IPS-20b (cell line): ENCODE measurements at regions not wholly inside any gene's neighbourhood (a gene's known extent, or its start where the extent isn't known, plus 50 kb on each side); places are given as distances from the start of the nearest gene placed in this dataset.

Experiments
- H3K27ac ChIP-seq: one replicate; pipeline ENCODE4 v1.5.1; 2013; ENCODE audit warnings: low read length
- H3K27me3 ChIP-seq: 2 replicates; pipeline ENCODE4 v1.6.1; 2013; ENCODE audit warnings: mild to moderate bottlenecking, low read length, inconsistent platforms; ENCODE audit not compliant: insufficient read depth
- H3K36me3 ChIP-seq: 2 replicates; pipeline ENCODE4 v1.6.1; 2013; ENCODE audit warnings: low read depth, mild to moderate bottlenecking, inconsistent platforms, low read length, moderate library complexity; ENCODE audit not compliant: insufficient read depth
- H3K4me1 ChIP-seq: 2 replicates; pipeline ENCODE4 v1.6.1; 2013; ENCODE audit warnings: mild to moderate bottlenecking, control low read depth, inconsistent platforms, low read length, moderate library complexity; ENCODE audit not compliant: insufficient read depth
- H3K4me3 ChIP-seq: 2 replicates; pipeline ENCODE4 v1.5.1; 2013; ENCODE audit warnings: mild to moderate bottlenecking, low read length, inconsistent platforms
- H3K9ac ChIP-seq: 2 replicates; pipeline ENCODE4 v1.6.1; 2013; ENCODE audit warnings: low read depth, mild to moderate bottlenecking, inconsistent platforms, low read length, moderate library complexity
- H3K9me3 ChIP-seq: 2 replicates; pipeline ENCODE4 v1.6.1; 2013; ENCODE audit warnings: mild to moderate bottlenecking, low read depth, low read length, inconsistent platforms; ENCODE audit not compliant: insufficient read depth

DNA sequence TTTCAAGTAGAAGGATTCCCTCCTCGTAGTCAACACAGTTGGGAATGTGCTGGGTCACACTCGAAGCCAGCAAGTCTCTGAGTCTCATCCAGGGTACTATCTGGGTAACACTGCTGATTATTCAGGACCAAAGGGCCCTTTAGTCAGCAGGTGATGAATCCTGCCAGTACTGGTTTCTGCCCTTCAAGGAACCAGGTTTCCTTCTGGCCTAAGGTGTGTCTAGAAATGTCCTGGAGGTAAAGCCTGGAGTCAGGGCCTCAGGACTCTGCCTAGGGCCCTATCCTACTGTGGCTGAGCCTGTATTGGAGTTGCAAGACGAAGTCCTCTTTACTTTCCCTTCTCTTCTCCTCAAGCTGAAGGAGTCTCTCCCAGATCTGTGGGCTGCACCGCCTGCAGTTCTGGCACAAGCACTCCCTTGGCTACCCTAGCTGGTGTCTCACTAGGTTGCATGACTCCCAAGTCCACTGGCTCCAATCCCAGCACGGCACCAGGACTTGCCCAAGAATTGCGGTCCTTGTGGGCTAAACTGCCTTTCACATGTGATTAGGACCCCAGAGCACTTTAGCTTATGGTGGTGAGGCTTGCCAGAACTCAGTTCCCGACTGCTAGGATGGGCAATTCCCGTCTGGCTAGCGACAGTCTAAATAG, 193.7 kb upstream of the PDE3A start:
- Histone ChIP-seq H3K4me3 (no peak overlapping the region), H3K27me3 (no peaks in the 10 kb centered on the region)

DNA sequence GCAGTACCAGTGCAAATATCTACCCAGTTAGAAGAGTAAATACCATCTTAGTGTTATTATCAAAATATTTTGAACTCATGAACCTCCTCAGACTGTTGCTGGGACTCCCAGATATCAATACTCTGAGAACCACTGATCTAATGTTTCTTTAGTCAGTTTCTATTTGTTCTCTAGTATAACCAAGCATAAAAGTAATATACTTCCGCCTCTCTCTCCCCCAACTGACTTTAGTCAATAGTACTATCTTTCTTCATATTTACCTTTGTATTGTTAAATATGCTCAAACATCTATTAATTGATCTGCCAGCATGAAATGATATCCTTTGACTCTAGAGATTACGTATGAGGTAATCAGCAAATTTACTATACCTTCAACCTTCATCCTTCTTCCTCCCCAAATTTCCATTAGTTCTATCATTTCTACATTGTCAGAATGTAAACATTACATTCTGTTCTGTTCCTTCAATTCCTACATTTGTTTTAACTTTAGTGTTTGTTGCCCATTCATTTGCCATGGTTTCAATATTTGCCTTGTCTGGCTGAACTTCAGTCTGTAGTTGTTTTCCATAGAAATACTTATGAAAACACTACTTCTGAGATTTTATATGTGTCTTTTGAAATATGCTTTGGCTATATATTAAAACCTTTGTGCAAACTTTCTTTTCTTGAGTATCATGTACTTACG, 192.5 kb upstream of the PDE3A start:
- Histone ChIP-seq H3K27me3 (no peaks in the 10 kb centered on the region), H3K36me3 (no peaks in the 10 kb centered on the region), H3K27ac (no peak overlapping the region), H3K4me3 (no peak overlapping the region), H3K4me1 (no peaks in the 10 kb centered on the region), H3K9me3 (no peaks in the 10 kb centered on the region), H3K9ac (no peak overlapping the region)

More for the DNA sequence above, 193.7 kb upstream of the PDE3A start:
- H3K4me1 ChIP-seq = no peaks in the 10 kb centered on the region
- no peak overlapping the region for H3K27ac ChIP-seq
- H3K36me3 ChIP-seq = no peaks in the 10 kb centered on the region
- H3K9me3 ChIP-seq = no peaks in the 10 kb centered on the region
- H3K9ac ChIP-seq = no peak overlapping the region

DNA sequence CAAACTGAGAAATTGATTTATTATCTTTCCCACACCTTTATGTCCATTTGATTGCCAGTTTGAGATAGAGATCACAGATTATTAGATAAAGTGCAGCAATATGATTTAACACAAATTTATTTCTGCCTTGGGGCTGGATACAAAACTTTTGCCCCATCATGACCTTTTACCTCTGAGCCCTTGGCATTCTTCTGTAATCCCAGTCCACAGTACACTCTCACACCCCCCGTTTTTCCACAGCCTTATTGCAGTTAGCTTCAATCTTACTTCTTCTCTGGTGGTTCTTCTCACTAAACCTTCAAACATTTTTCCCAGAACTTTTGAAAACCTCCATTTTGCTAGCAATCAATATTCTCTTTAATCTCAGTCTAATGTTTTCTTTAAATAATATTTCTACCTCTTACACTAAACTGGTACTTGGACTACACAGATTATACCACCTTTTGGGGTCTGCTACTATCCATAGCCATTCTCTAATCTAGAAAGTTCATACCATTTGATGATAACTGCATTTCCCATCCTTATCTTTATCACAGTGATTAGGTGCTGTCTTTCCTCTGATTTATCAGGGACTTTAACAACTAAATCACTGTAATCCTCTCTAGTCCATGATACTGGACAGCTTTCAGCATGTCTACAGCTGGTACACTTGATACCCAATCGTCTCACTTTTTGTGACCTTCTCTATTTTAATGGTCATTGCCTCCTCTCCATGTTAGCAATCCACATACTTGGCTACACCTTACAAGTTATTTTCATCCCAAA, 186.7 kb upstream of the PDE3A start:
- Histone ChIP-seq H3K9ac (no peak overlapping the region), H3K9me3 (no peaks in the 10 kb centered on the region), H3K4me3 (no peak overlapping the region), H3K27me3 (no peaks in the 10 kb centered on the region), H3K4me1 (no peaks in the 10 kb centered on the region), H3K27ac (no peak overlapping the region), H3K36me3 (no peaks in the 10 kb centered on the region)

DNA sequence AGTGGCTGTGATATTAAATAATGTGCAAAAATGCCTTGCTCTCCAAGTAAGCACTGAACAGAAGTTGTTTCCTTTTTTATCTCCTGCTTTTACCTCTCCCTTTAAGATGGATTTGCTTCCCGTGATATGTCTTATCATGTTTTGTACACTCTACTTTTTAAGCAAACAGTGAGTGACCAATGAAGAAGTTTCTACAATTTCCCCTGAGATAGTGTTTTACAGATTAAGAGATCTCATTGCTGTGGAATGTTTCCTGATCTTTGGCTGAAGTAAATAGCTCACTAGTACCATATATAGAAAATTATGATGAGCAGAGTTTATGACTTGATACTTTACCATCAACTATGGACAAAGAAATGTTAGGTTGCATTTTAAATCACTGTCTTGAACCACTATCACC, 184.8 kb upstream of the PDE3A start:
- Histone ChIP-seq H3K4me3 (no peak overlapping the region), H3K27ac (no peak overlapping the region), H3K9me3 (no peaks in the 10 kb centered on the region), H3K4me1 (no peaks in the 10 kb centered on the region), H3K36me3 (no peaks in the 10 kb centered on the region), H3K9ac (no peak overlapping the region), H3K27me3 (no peaks in the 10 kb centered on the region)

DNA sequence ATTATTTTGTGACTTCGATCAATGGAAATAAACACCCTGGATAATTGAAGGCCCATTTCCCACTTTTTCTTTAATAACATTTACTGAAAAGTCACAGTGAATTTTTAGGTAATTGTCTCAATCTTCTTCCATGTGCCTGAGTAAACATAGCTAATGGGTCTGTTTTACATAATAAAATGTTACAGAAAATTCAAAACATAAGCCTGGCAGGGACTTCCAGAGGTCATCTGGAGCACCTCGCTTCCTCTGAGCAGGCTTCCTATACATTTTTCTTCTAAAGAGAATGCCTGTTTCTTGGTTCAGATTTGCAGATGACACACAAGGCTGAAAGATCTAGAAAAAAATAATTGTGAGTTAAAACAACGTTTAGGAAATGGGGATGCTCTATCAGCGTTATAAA, 183.8 kb upstream of the PDE3A start:
- Histone ChIP-seq H3K27me3 (no peaks in the 10 kb centered on the region), H3K36me3 (no peaks in the 10 kb centered on the region)

DNA sequence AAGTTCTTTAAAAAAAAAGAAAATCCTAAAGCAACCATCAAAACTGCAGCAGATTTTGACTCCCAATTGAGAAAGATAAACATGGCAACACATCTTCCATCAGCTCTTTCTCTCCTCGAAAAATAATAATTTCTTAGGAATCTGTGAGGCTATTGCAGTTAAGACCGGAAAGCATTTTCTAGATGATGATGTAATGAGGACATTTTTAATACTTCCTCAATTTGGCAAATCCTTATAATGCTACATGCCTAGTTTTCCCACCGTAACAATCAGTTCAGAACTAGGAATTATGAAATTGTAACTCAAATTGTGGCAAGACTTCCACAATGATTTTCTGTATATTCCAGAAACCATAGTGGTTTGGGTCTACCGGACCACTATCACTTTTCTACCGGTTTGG, 180.9 kb upstream of the PDE3A start:
- Histone ChIP-seq H3K9me3 (no peaks in the 10 kb centered on the region), H3K9ac (no peak overlapping the region), H3K27me3 (no peaks in the 10 kb centered on the region), H3K4me1 (no peaks in the 10 kb centered on the region), H3K36me3 (no peaks in the 10 kb centered on the region), H3K4me3 (no peak overlapping the region), H3K27ac (no peak overlapping the region)

More for the DNA sequence above, 183.8 kb upstream of the PDE3A start:
- no peak overlapping the region for H3K9ac ChIP-seq
- H3K4me1 ChIP-seq = no peaks in the 10 kb centered on the region
- H3K9me3 ChIP-seq = no peaks in the 10 kb centered on the region
- no peak overlapping the region for H3K4me3 ChIP-seq
- H3K27ac ChIP-seq = no peak overlapping the region

DNA sequence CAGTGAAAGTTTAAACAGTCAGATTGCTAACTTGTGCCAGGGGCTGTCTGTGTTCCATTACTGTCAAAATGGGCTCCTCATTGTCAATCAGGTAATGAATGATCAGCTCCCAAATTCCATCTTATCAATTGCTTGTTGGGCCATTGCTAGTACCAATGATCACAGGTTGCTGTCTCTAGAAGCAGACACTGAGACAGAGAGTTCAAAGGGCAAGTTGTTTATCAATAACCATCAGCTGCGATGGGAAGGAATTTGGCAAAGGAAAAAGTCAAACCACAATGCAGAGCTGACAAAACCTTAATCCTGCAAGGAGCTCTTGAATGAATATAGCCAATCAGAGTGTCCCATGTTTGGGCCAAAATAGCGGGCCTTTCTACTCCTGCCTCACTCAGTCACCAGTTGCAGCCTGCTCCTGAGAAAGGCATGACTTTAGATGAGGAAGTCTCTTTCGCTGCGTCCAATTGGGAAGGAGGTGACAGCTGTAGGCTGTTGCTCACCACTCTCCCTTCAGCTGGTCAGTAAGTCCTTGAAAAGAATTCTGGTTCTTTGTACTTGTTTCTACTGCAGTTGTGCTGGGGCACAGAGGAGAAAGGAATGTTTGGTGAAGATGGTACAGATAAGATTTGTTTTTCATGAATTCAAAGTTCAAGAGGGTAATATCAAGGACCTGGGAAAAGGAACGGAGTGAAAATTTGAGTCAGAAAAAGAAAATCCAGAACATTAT, 179.2 kb upstream of the PDE3A start:
- Histone ChIP-seq H3K27ac (no peak overlapping the region), H3K4me3 (no peak overlapping the region), H3K9ac (no peak overlapping the region), H3K36me3 (no peaks in the 10 kb centered on the region), H3K9me3 (no peaks in the 10 kb centered on the region), H3K4me1 (no peaks in the 10 kb centered on the region), H3K27me3 (no peaks in the 10 kb centered on the region)

DNA sequence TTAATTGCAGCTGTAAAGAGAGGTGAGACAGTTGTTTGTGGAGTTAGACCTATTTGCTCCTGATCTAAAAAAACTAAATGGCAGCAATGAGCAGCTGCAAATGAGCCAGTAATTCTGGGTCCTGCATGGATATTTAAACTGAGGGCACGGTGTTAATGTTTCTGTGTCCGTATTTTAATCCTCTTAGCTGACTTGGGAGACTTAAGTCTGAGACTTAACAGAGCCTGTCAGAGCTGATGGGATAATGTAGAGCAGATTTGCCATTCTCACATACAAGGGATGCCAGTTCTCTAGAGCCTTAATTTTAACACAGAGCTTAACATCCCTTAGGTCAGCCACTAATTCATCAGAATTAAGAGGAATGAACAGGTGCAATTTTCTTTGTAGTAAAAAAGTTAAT, 178.6 kb upstream of the PDE3A start:
- no peak overlapping the region for H3K27ac ChIP-seq
- no peaks in the 10 kb centered on the region for H3K4me1 ChIP-seq
- H3K9ac ChIP-seq = no peak overlapping the region
- H3K36me3 ChIP-seq = no peaks in the 10 kb centered on the region
- H3K27me3 ChIP-seq = no peaks in the 10 kb centered on the region
- no peak overlapping the region for H3K4me3 ChIP-seq
- no peaks in the 10 kb centered on the region for H3K9me3 ChIP-seq

DNA sequence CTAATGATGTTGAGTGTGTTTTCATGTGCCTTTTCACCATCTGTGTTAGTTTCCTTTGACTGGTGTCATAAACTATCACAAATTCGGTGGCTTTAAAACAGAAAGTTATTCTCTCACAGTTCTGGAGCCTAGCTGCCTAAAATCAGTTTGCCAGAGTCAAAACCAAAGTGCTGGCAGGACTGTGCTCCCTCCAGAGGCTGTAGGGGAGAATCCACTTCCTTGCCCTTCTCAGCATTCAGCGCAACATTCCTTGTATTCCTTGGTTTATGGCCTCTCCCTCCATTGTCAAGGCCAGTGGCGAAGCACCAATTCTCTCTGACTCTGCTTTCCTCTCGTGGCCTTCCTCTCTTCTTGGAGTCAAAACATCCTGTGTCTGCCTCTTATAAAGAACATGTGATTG, 174.2 kb upstream of the PDE3A start:
- H3K27ac ChIP-seq = no peak overlapping the region
- no peak overlapping the region for H3K4me3 ChIP-seq
- no peaks in the 10 kb centered on the region for H3K36me3 ChIP-seq
- no peaks in the 10 kb centered on the region for H3K27me3 ChIP-seq
- no peaks in the 10 kb centered on the region for H3K4me1 ChIP-seq
- H3K9me3 ChIP-seq = no peaks in the 10 kb centered on the region
- no peak overlapping the region for H3K9ac ChIP-seq

DNA sequence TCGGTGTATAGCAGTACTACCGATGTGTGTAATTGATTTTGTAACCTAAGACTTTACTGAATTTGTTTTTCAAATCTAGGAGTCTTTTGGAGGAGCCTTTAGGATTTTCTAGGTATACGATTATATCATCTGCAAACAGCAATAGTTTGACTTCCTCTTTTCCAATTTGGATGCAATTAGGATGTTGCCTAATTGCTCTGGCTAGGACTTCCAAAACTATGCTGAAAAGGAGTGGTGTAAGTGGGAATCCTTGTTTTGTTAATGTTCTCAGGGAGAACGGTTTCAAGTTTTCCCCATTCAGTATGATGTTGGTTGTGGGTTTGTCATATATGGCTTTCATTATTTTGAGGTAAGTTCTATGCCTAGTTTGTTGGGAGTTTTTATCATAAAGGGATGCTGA, 171.6 kb upstream of the PDE3A start:
- Histone ChIP-seq H3K27ac (no peak overlapping the region), H3K4me1 (no peaks in the 10 kb centered on the region), H3K27me3 (no peaks in the 10 kb centered on the region), H3K9me3 (no peaks in the 10 kb centered on the region), H3K4me3 (no peak overlapping the region), H3K36me3 (no peaks in the 10 kb centered on the region), H3K9ac (no peak overlapping the region)

DNA sequence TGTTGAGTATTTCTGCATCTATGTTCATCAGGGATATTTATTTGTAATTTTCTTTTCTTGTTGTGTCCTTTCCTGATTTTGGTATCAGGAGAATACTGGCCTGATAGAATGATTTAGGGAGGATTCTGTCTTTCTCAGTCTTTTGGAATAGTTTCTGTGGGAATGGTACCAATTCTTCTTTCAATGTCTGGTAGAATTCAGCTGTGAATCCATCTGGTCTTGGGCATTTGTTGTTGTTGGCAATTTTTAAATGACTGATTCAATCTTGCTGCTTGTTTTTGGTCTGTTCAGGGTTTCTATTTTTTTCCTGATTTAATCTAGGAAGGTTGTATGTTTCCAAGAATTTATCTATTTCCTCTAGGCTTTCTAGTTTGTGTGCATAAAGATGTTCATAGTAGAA, 170.9 kb upstream of the PDE3A start:
- Histone ChIP-seq H3K9ac (no peak overlapping the region), H3K27ac (no peak overlapping the region), H3K4me3 (no peak overlapping the region), H3K4me1 (no peaks in the 10 kb centered on the region), H3K36me3 (no peaks in the 10 kb centered on the region), H3K9me3 (no peaks in the 10 kb centered on the region), H3K27me3 (no peaks in the 10 kb centered on the region)
